AG04450 (cell line): ENCODE measurements at regions not wholly inside any gene's neighbourhood (a gene's known extent, or its start where the extent isn't known, plus 50 kb on each side); places are given as distances from the start of the nearest gene placed in this dataset.

Source experiments
- CTCF ChIA-PET: fragments of 300-600, 350-600 bp; formaldehyde crosslinking; extraction: SDS; loops from one replicate; lab custom pipeline; 2022; ENCODE audit warnings: antibody characterized with exemption, inconsistent platforms; lab: Charles Lee
- POLR2A ChIA-PET: fragments of 350-600 bp; formaldehyde crosslinking; extraction: SDS; loops from one replicate; lab custom pipeline; 2021; ENCODE audit warnings: antibody characterized with exemption, inconsistent platforms; lab: Yijun Ruan, JAX
- DNase-seq: peaks from one replicate; pipeline ENCODE4 v3.0.0-alpha.2; 2011; ENCODE audit warnings: low read depth, low spot score
- H3K27ac ChIP-seq: one replicate; pipeline ENCODE4 v1.5.1; 2012; ENCODE audit warnings: low read depth, low read length, control low read depth
- H3K27me3 ChIP-seq: one replicate; pipeline ENCODE4 v1.6.0; 2012; ENCODE audit warnings: low read length; ENCODE audit not compliant: control insufficient read depth, insufficient read depth
- H3K4me3 ChIP-seq: 2 replicates; pipeline ENCODE4 v1.5.1; 2011; ENCODE audit warnings: mild to moderate bottlenecking, low read depth, low read length, control low read depth
- H3K9me3 ChIP-seq: 2 replicates; pipeline ENCODE4 v1.5.1; 2012; ENCODE audit warnings: low read length; ENCODE audit not compliant: control insufficient read depth, insufficient read depth
- TF ChIP-seq, protein P1 (sequence below): IDR thresholded peaks from 2 replicates; pipeline ENCODE4 v1.5.1; 2011; ENCODE audit warnings: low read depth, low read length, control low read depth, inconsistent platforms

- Histone ChIP-seq H3K4me3 (no peak overlapping the region), H3K9me3 (no peaks in the 10 kb centered on the region), H3K27me3 (no peaks in the 10 kb centered on the region), H3K27ac (no peak overlapping the region)
- no peak for DNase-seq
- TF ChIP-seq, protein P1, sequence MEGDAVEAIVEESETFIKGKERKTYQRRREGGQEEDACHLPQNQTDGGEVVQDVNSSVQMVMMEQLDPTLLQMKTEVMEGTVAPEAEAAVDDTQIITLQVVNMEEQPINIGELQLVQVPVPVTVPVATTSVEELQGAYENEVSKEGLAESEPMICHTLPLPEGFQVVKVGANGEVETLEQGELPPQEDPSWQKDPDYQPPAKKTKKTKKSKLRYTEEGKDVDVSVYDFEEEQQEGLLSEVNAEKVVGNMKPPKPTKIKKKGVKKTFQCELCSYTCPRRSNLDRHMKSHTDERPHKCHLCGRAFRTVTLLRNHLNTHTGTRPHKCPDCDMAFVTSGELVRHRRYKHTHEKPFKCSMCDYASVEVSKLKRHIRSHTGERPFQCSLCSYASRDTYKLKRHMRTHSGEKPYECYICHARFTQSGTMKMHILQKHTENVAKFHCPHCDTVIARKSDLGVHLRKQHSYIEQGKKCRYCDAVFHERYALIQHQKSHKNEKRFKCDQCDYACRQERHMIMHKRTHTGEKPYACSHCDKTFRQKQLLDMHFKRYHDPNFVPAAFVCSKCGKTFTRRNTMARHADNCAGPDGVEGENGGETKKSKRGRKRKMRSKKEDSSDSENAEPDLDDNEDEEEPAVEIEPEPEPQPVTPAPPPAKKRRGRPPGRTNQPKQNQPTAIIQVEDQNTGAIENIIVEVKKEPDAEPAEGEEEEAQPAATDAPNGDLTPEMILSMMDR, result no peak
- CTCF ChIA-PET, result no interaction called here
- POLR2A ChIA-PET, result no interaction called here
These were observed 1171.4 kb upstream of the ADGRL2 start for GRCh38 chr1:80629304-80629837.

DNA sequence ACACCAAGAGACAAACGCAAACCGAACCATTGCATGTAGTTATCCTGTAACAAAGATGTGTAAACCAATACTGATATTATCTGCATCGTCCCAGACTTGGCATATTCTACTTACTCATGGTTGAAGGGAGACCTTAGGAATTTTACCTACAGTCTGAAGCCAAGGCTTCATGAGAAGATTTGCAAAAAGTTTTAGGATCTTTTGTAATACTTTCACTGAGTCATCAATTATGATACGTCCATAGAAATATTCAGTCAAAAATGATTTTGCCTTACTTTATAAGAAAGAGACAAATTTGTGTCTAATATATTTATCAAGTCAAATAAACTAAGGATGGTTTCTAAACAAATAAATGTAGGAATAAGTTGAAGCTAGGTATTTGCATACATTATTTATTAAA, 1176.1 kb upstream of the ADGRL2 start:
- DNase-seq, result no peak
- ChIA-PET POLR2A (no interaction called here), CTCF (no interaction called here)
- H3K27ac ChIP-seq, result no peak overlapping the region
- H3K27me3 ChIP-seq, result no peaks in the 10 kb centered on the region
- H3K4me3 ChIP-seq, result no peak overlapping the region
- TF ChIP-seq, protein P1, result no peak
- no peaks in the 10 kb centered on the region for H3K9me3 ChIP-seq

DNA sequence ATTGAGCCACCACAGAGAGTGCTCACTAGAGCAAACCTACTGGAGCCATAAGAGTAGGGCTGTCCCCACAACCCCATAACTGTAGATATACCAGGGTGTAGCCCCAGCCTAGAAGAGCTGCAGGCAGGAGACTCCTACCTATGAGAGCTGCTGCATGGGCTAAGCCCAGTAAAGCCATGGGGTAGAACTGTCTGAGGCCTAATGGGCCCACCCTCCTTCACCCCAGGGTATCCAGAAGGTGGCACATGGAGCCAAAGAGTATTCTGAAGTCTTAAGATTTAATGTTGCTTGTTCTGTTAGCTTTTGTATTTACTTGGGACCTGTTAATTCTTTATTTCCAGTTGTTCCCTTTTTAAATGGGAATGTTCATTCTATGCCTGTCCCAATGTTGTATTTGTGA, 1193.7 kb upstream of the ADGRL2 start:
- Histone ChIP-seq H3K27ac (no peak overlapping the region), H3K9me3 (no peaks in the 10 kb centered on the region), H3K4me3 (no peak overlapping the region), H3K27me3 (no peaks in the 10 kb centered on the region)
- TF ChIP-seq, protein P1, result no peak
- POLR2A ChIA-PET, result no interaction called here
- no peak for DNase-seq
- CTCF ChIA-PET, result no interaction called here

GRCh38 chr1:80594013-80594412, 1206.7 kb upstream of the ADGRL2 start:
- H3K27ac ChIP-seq, result no peak overlapping the region
- H3K9me3 ChIP-seq, result peaks cover 3% of the 10 kb centered on the region; the same call in 1 of the 2 replicates
- DNase-seq, result no peak
- ChIA-PET CTCF (no interaction called here), POLR2A (no interaction called here)
- no peaks in the 10 kb centered on the region for H3K27me3 ChIP-seq
- TF ChIP-seq, protein P1, result no peak
- no peak overlapping the region for H3K4me3 ChIP-seq

DNA sequence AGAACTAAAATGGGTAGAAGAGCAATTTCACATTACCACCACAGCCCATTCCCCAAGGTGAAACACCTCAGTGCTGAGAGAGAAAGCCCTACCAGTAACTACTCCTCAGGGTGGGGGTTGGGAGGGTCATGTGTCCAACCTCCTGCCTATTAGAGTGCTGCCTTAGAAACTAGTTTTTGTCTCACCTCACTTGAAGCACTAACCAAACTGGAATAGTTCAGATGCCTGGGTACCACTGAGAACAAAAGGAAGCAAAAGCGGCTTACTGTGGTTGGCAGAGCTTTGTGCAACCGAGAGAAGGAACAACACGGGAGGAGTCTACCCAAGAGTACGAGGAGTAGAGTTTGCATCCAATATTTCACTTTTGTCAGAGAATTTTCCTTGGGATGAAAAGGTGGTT, 1207.5 kb upstream of the ADGRL2 start:
- CTCF ChIA-PET, result no interaction called here
- Histone ChIP-seq H3K4me3 (no peak overlapping the region), H3K27ac (no peak overlapping the region), H3K9me3 (peaks cover 3% of the 10 kb centered on the region; the same call in 1 of the 2 replicates), H3K27me3 (no peaks in the 10 kb centered on the region)
- no peak for DNase-seq
- TF ChIP-seq, protein P1, result no peak
- POLR2A ChIA-PET, result no interaction called here
